AG04449 (cell line): ENCODE measurements at regions not wholly inside any gene's neighbourhood (a gene's known extent, or its start where the extent isn't known, plus 50 kb on each side); places are given as distances from the start of the nearest gene placed in this dataset.

Experiments
- CTCF ChIA-PET: fragments of 350-600 bp; formaldehyde crosslinking; extraction: SDS; loops from one replicate; lab custom pipeline; 2021; ENCODE audit warnings: antibody characterized with exemption; lab: Yijun Ruan, JAX
- POLR2A ChIA-PET: fragments of 400-600, 350-600 bp; formaldehyde crosslinking; extraction: SDS; loops from one replicate; lab custom pipeline; 2020; ENCODE audit warnings: antibody characterized with exemption, inconsistent platforms; lab: Yijun Ruan, JAX
- DNase-seq: peaks from one replicate; pipeline ENCODE4 v3.0.0-alpha.2; 2010; ENCODE audit warnings: low read depth, low spot score
- H3K4me3 ChIP-seq: 2 replicates; pipeline ENCODE4 v1.5.1; 2011; ENCODE audit warnings: low read depth, mild to moderate bottlenecking, control low read depth, low read length
- TF ChIP-seq, protein P1 (sequence below): IDR thresholded peaks from one replicate; pipeline ENCODE4 v1.5.1; 2011; ENCODE audit warnings: mild to moderate bottlenecking, moderate library complexity, low read length, control low read depth, inconsistent platforms; ENCODE audit not compliant: insufficient read depth; ENCODE audit errors: missing control alignments

DNA sequence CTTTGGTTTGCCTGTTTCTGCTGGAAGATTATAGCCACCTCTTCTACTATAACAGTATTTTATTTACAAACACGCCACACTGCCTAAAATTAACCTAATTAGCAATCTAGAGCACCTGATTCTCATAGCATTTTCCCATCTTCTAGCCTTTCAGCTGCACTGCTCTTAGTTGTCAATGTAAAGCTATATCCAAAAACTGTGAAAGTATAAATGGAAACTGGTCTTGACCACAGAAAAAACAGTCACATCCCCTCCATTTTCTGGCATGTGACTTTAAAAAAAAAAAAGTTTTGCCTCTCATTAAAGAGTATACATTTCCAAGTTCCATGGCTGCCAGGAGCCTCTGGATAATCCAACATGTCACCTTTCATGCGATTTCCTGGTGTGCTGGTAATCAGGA lies 287.8 kb downstream of the DTWD2 start:
- ChIA-PET POLR2A (no interaction called here), CTCF (no interaction called here)
- no peak overlapping the region for H3K4me3 ChIP-seq
- no peak for DNase-seq
- TF ChIP-seq, protein P1, sequence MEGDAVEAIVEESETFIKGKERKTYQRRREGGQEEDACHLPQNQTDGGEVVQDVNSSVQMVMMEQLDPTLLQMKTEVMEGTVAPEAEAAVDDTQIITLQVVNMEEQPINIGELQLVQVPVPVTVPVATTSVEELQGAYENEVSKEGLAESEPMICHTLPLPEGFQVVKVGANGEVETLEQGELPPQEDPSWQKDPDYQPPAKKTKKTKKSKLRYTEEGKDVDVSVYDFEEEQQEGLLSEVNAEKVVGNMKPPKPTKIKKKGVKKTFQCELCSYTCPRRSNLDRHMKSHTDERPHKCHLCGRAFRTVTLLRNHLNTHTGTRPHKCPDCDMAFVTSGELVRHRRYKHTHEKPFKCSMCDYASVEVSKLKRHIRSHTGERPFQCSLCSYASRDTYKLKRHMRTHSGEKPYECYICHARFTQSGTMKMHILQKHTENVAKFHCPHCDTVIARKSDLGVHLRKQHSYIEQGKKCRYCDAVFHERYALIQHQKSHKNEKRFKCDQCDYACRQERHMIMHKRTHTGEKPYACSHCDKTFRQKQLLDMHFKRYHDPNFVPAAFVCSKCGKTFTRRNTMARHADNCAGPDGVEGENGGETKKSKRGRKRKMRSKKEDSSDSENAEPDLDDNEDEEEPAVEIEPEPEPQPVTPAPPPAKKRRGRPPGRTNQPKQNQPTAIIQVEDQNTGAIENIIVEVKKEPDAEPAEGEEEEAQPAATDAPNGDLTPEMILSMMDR, result no peak

DNA sequence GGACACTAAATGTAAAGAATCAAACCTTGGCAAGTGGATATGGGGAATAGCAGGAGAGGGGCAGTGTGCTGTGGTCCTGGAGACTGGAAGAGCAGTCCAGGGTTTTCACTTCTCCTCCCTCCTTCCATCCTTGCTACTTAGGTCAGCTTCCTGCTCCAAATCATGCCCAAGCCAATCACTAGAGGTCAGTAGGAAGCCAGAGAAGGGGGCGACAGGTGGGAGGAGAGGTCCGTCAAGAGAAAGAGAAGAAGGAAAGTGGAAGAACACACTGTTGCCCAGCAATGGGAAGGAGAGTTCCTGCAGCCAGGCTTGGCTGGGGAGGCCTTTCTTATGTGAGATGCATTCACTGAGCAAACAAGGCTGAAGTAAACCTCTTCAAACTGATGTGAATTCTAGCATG lies 289.6 kb downstream of the DTWD2 start:
- DNase-seq, result no peak
- CTCF ChIA-PET, result no interaction called here
- POLR2A ChIA-PET, result no interaction called here
- no peak overlapping the region for H3K4me3 ChIP-seq
- TF ChIP-seq, protein P1, result no peak

DNA sequence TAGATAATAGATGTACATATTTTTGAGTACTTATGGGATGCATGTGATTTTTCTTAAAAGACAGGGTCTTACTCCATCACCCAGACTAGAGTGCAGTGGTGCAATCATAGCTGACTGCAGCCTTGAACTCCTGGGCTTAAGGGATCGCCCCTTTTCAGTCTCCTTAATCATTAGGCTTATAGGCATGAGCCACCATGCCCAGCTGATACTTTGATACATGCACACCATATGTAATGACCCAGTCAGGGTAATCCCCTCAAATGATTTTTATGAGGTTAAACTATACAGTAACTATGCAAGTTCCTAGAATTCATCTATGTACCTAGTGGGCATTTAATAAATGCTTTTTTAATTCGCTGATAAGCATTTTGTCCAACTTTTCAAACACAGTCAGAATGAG lies 292.3 kb downstream of the DTWD2 start:
- TF ChIP-seq, protein P1, result no peak
- no peak overlapping the region for H3K4me3 ChIP-seq
- no peak for DNase-seq
- ChIA-PET CTCF (no interaction called here), POLR2A (no interaction called here)

DNA sequence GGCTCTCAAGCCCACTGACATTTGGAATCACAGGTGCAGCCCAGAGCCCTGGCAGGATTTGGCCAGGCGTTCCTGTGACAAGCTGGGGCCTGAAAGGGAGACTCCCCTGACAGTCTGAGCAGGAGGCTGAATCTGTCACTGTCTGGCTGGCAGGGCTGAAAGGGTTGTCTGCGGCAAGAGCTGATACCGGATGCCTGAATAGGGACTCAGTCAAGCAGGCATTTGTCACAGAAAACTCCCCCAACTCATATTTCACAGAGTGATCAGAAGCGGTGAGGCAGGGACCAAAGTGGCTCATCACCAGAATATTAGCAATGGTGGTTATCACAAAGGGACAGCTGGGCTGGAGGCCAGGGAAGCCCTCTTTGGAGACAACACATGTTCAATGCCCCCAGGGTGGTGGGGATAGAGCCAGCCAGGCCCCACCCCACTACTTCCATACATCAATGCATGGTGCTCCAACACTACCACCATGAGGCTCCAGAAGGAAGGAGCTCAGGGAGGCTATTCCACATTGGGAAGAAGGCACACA lies 295.5 kb downstream of the DTWD2 start:
- CTCF ChIA-PET, result no interaction called here
- DNase-seq, result no peak
- POLR2A ChIA-PET, result no interaction called here
- TF ChIP-seq, protein P1, result no peak
- H3K4me3 ChIP-seq, result no peak overlapping the region

DNA sequence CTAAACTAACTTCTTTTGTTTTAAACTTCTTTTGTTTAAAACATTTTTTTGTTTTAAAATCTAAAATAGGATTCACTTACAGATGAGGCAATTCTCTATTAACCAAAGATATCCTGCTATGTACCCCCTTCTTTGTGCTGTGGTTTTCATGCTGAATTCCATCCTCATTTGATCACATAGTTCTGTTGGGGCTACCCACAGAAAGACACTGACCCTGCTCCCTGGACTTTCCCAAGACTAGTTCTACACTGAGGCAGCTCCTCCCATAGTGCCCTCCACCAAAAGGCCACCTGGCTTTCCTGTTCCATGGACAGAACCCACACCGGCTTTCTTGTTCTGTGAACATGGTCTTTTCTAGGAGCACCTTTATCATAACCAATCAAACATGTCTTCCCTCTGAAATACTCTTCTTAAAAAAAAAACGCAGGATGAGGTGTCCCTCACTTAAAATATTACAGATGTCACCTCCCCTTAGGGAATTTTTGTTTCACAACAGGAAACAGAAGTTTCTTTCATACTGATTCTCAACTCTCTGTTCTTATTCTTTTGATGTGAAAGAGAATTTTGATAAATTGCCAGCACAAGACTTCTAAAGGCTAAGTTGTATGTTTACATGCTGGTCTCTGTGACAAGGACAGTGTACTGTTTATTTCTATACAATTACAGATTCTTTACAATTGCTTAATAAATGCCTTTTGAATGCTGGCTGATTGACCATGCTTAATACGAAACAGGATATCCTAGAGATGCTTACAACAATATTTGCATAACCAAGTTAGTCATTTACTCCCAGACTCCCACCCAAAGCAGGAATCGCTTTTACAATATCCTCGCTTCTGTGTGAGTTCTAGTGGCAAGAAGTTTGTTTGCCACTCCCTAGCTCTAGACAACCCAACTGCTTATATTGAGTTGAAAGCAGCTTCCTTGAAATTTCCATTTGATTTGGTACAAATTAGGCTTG lies 300.4 kb downstream of the DTWD2 start:
- POLR2A ChIA-PET, result no interaction called here

DNA sequence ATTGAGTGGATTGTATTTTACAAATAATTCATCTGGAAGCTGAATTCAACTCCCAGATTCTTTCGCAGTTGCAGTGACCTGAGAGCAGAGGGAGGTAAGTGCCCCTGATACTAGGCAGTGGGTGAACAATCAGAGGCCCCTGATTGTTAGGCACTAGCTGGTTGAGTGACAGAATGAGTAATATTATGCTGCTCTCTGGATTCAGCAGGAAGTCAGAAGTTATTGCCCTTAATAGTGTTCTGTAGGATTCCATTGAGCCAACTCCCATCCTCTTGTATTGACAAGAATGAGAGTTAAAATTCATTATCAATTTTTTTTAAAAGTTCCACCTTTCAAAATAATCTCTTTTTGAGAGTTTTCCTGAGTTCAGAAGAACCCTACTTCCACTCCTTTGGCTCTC lies 301.2 kb downstream of the DTWD2 start:
- DNase-seq, result no peak
- no peak overlapping the region for H3K4me3 ChIP-seq
- TF ChIP-seq, protein P1, result no peak
- ChIA-PET POLR2A (no interaction called here), CTCF (no interaction called here)

More for the DNA sequence above, 300.4 kb downstream of the DTWD2 start:
- DNase-seq, result no peak
- TF ChIP-seq, protein P1, result no peak
- H3K4me3 ChIP-seq, result no peak overlapping the region
- CTCF ChIA-PET, result no interaction called here
